Keratinocyte (primary cell): ENCODE measurements at regions not wholly inside any gene's neighbourhood (a gene's known extent, or its start where the extent isn't known, plus 50 kb on each side); places are given as distances from the start of the nearest gene placed in this dataset.
"Not testable (repeated sequence)": the region's sequence is repeated elsewhere in the genome, so short reads cannot be mapped to it uniquely, and the experiment has no call there.

ENCODE experiments used
- DNase-seq: peaks from one replicate; pipeline ENCODE4 v3.0.0-alpha.2; 2011; ENCODE audit warnings: low read depth, missing footprints, low spot score
- FAIRE-seq: peaks from 2 replicates; lab custom pipeline; 2011; peaks lifted over from hg19 to GRCh38; lab: Jason Lieb, UNC
- H2AFZ ChIP-seq: 2 replicates; pipeline ENCODE4 v1.6.0; 2012; ENCODE audit warnings: low read length, control low read depth, inconsistent platforms; ENCODE audit not compliant: control insufficient read depth
- H3K27ac ChIP-seq: 2 replicates; pipeline ENCODE4 v1.5.1; 2011; ENCODE audit warnings: low read length; ENCODE audit not compliant: control insufficient read depth, insufficient read depth
- H3K27me3 ChIP-seq: 3 replicates; pipeline ENCODE4 v1.6.0; 2011; ENCODE audit warnings: low read length; ENCODE audit not compliant: control insufficient read depth, insufficient read depth; ENCODE audit errors: extremely low read depth
- H3K36me3 ChIP-seq, 2 experiments: 2 replicates in 1 of 2; 3 replicates in 1 of 2; pipeline ENCODE4 v1.5.1; 2011; ENCODE audit warnings: low read length in 2 of 2, mild to moderate bottlenecking in 1 of 2; ENCODE audit not compliant: control insufficient read depth in 2 of 2, insufficient read depth in 2 of 2; ENCODE audit errors: extremely low read depth in 1 of 2
- H3K4me1 ChIP-seq: 3 replicates; pipeline ENCODE4 v1.5.1; 2011; ENCODE audit warnings: low read length; ENCODE audit not compliant: control insufficient read depth, insufficient read depth; ENCODE audit errors: extremely low read depth
- H3K4me2 ChIP-seq: 3 replicates; pipeline ENCODE4 v1.6.0; 2011; ENCODE audit warnings: low read depth, low read length; ENCODE audit not compliant: control insufficient read depth, insufficient read depth; ENCODE audit errors: extremely low read depth
- H3K4me3 ChIP-seq, 3 experiments: fragments of 200-600 bp in 1 of 3; sonication (generic) in 1 of 3; 2 replicates in 2 of 3; 3 replicates in 1 of 3; pipeline ENCODE4 v1.5.1; 2011 to 2016; ENCODE audit warnings: low read length in 3 of 3, mild to moderate bottlenecking in 3 of 3, control low read depth in 2 of 3, inconsistent platforms in 1 of 3, low read depth in 1 of 3, mixed read lengths in 1 of 3, mixed run types in 1 of 3, moderate library complexity in 1 of 3; ENCODE audit not compliant: control insufficient read depth in 2 of 3, insufficient read depth in 2 of 3; ENCODE audit errors: extremely low read depth in 1 of 3
- H3K79me2 ChIP-seq: 2 replicates; pipeline ENCODE4 v1.6.0; 2012; ENCODE audit warnings: low read length; ENCODE audit not compliant: control insufficient read depth, insufficient read depth
- H3K9ac ChIP-seq: 3 replicates; pipeline ENCODE4 v1.6.0; 2011; ENCODE audit warnings: low read length; ENCODE audit not compliant: control insufficient read depth, insufficient read depth; ENCODE audit errors: extremely low read depth
- H3K9me1 ChIP-seq: 3 replicates; pipeline ENCODE4 v1.6.0; 2011; ENCODE audit warnings: low read length; ENCODE audit not compliant: control insufficient read depth, insufficient read depth; ENCODE audit errors: extremely low read depth
- H3K9me3 ChIP-seq: 2 replicates; pipeline ENCODE4 v1.5.1; 2012; ENCODE audit warnings: low read depth, low read length; ENCODE audit not compliant: control insufficient read depth
- H4K20me1 ChIP-seq: 3 replicates; pipeline ENCODE4 v1.6.0; 2011; ENCODE audit warnings: low read length; ENCODE audit not compliant: control insufficient read depth, insufficient read depth; ENCODE audit errors: extremely low read depth
- EZH2 ChIP-seq: IDR thresholded peaks from one replicate; pipeline ENCODE4 v1.6.1; 2012; ENCODE audit warnings: inconsistent platforms, mild to moderate bottlenecking, low read length, moderate library complexity
- dilution Hi-C: fragments of 300-500 bp; cut with MboI; formaldehyde crosslinking; loops from one replicate; pipeline ENCODE4 v1.7.0; 2020; ENCODE audit warnings: low sequenced_read_pairs; ENCODE audit not compliant: extremely low pct_ligation_motif_present
- TF ChIP-seq, protein P1 (sequence below), 3 experiments: IDR thresholded peaks in 1 of 3; conservative IDR thresholded peaks in 1 of 3; optimal IDR thresholded peaks in 1 of 3; 2 replicates in 2 of 3; 3 replicates in 1 of 3; pipeline versions ENCODE3 to v1.5.1; 2011; ENCODE audit warnings: low read length in 3 of 3, mild to moderate bottlenecking in 3 of 3, moderate library complexity in 2 of 3, control low read depth in 1 of 3, inconsistent platforms in 1 of 3; ENCODE audit not compliant: insufficient read depth in 2 of 3; ENCODE audit errors: extremely low read depth in 1 of 3

DNA sequence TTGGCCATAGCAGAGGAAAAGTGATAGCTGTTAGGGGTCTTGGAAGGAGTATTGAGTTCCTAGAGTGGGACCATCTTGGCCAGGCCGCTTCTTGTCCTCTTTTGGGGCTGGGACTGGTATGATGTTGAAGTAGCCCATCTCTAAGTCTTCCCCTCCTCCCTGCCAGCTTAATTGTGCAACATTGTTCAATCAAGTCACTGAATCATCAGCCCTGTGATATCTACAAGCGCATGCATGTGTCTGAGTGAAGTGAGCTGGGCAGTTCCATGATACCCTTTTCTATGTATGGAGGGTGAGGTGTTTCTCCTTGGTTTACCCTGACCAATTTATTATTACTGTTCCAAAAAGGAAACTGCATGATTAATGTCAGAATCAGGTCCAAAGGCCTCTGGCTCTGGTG, 112.2 kb downstream of the C9orf152 start:
- no peak overlapping the region for H2AFZ ChIP-seq
- no peaks in the 10 kb centered on the region for H3K9me3 ChIP-seq
- peaks cover 5% of the 10 kb centered on the region for H3K9me1 ChIP-seq
- H3K4me2 ChIP-seq, result peak overlapping the region; percentile 46
- no peak for DNase-seq
- H3K27me3 ChIP-seq, result no peaks in the 10 kb centered on the region
- peak; percentile 80 for FAIRE-seq
- H3K27ac ChIP-seq, result peak overlapping the region; percentile 54
- peaks cover 82% of the 10 kb centered on the region for H3K79me2 ChIP-seq
- peaks cover 25% of the 10 kb centered on the region for H3K4me1 ChIP-seq
- H3K9ac ChIP-seq, result no peak overlapping the region
- H4K20me1 ChIP-seq, result peaks cover 43% of the 10 kb centered on the region
- dilution Hi-C loops, result no loop called here
- H3K36me3 ChIP-seq, result peaks cover 3 to 8% of the 10 kb centered on the region in 2 experiments
- H3K4me3 ChIP-seq, result no peak overlapping the region
- TF ChIP-seq EZH2, result no peak
- TF ChIP-seq, protein P1, sequence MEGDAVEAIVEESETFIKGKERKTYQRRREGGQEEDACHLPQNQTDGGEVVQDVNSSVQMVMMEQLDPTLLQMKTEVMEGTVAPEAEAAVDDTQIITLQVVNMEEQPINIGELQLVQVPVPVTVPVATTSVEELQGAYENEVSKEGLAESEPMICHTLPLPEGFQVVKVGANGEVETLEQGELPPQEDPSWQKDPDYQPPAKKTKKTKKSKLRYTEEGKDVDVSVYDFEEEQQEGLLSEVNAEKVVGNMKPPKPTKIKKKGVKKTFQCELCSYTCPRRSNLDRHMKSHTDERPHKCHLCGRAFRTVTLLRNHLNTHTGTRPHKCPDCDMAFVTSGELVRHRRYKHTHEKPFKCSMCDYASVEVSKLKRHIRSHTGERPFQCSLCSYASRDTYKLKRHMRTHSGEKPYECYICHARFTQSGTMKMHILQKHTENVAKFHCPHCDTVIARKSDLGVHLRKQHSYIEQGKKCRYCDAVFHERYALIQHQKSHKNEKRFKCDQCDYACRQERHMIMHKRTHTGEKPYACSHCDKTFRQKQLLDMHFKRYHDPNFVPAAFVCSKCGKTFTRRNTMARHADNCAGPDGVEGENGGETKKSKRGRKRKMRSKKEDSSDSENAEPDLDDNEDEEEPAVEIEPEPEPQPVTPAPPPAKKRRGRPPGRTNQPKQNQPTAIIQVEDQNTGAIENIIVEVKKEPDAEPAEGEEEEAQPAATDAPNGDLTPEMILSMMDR (optimal IDR thresholded peaks at IDR 0.05 in 1 of 3, IDR thresholded peaks at IDR 0.05 in 1 of 3, conservative IDR thresholded peaks at IDR 0.05 in 1 of 3; ENCODE audit: extremely low read depth in 1 of 3, insufficient read depth in 2 of 3, low read length in 3 of 3), result no peak

GRCh38 chr9:110096674-110097073, 111.3 kb downstream of the C9orf152 start:
- H3K9me3 ChIP-seq, FAIRE-seq, H3K27me3 ChIP-seq, dilution Hi-C loops, H3K9me1 ChIP-seq, H3K4me2 ChIP-seq, DNase-seq, H3K9ac ChIP-seq, H3K4me3 ChIP-seq, H2AFZ ChIP-seq: not testable (repeated sequence)
- peaks cover 25% of the 10 kb centered on the region for H3K4me1 ChIP-seq
- H3K79me2 ChIP-seq, result peaks cover 85% of the 10 kb centered on the region
- peaks cover 50% of the 10 kb centered on the region for H4K20me1 ChIP-seq
- H3K36me3 ChIP-seq, result peaks cover 8 to 13% of the 10 kb centered on the region in 2 experiments
- H3K27ac ChIP-seq, result peak overlapping the region; percentile 54
